Suprapubic skin (tissue), 3 donors: ENCODE measurements at regions not wholly inside any gene's neighbourhood (a gene's known extent, or its start where the extent isn't known, plus 50 kb on each side); places are given as distances from the start of the nearest gene placed in this dataset.

Experiments used
- CTCF ChIP-seq, 2 donors: fragments of 200-600 bp in 1 of 2; fragments of 450-650 bp in 1 of 2; sonication (generic) in 1 of 2; IDR thresholded peaks; one replicate each; pipeline ENCODE4 v1.5.1; 2016 to 2019; ENCODE audit warnings: antibody characterized with exemption in 2 of 2, mild to moderate bottlenecking in 1 of 2, moderate library complexity in 1 of 2
- EP300 ChIP-seq: sonication (generic); formaldehyde crosslinking; IDR thresholded peaks from one replicate; pipeline ENCODE4 v1.6.1; 2017; ENCODE audit warnings: antibody characterized with exemption
- POLR2A ChIP-seq, 2 donors: fragments of 450-650 bp; IDR thresholded peaks; one replicate each; pipeline ENCODE4 v1.6.1; 2017; ENCODE audit warnings: antibody characterized with exemption in 2 of 2, mild to moderate bottlenecking in 2 of 2, moderate library complexity in 2 of 2

- TF ChIP-seq POLR2A (IDR thresholded peaks at IDR 0.05) (no peak), CTCF (IDR thresholded peaks at IDR 0.05) (no peak), EP300 (no peak)
Observed at GRCh38 chr14:86518298-86518697, 988.4 kb downstream of the FLRT2 start.
